Brain microvascular endothelial cell (primary cell): ENCODE measurements at regions not wholly inside any gene's neighbourhood (a gene's known extent, or its start where the extent isn't known, plus 50 kb on each side); places are given as distances from the start of the nearest gene placed in this dataset.

Experiments used
- DNase-seq: peaks from one replicate; pipeline ENCODE4 v3.0.0-alpha.2; 2020
- H3K27ac ChIP-seq: fragments of 250-450 bp; sonication (Bioruptor Pico); 2 replicates; pipeline ENCODE4 v1.5.1; 2020; ENCODE audit warnings: mild to moderate bottlenecking, moderate library complexity
- H3K27me3 ChIP-seq: fragments of 250-450 bp; sonication (Bioruptor Pico); replicated peaks from 2 replicates; pipeline ENCODE4 v1.5.1; 2020; ENCODE audit warnings: mild to moderate bottlenecking
- H3K36me3 ChIP-seq: fragments of 250-450 bp; sonication (Bioruptor Pico); replicated peaks from 2 replicates; pipeline ENCODE4 v1.5.1; 2020; ENCODE audit warnings: mild to moderate bottlenecking
- H3K4me3 ChIP-seq: 2 replicates; pipeline ENCODE4 v1.5.1; 2011; ENCODE audit warnings: low read depth, mild to moderate bottlenecking, control low read depth, low read length, moderate library complexity
- CTCF ChIP-seq: IDR thresholded peaks from 2 replicates; pipeline ENCODE4 v1.5.1; 2011; ENCODE audit warnings: low read depth, mild to moderate bottlenecking, moderate library complexity, low read length, control low read depth, inconsistent platforms; ENCODE audit errors: missing control alignments
- in situ Hi-C: cut with HindIII; loops from 2 replicates; pipeline ENCODE4 v1.10.0; 2017; ENCODE audit warnings: low sequenced_read_pairs, low pct_ligation_motif_present

- Histone ChIP-seq H3K27ac (peak overlapping the region; percentile 71), H3K4me3 (no peak overlapping the region), H3K36me3 (no peaks in the 10 kb centered on the region), H3K27me3 (no peaks in the 10 kb centered on the region)
- DNase-seq, result no peak
- in situ Hi-C loops, result no loop called here
- no peak for TF ChIP-seq CTCF
Measured at GRCh38 chr2:234423884-234424283, 73.0 kb downstream of the ARL4C start.

GRCh38 chr2:234422981-234423431 is 73.9 kb downstream of the ARL4C start:
- no peak for TF ChIP-seq CTCF
- no peaks in the 10 kb centered on the region for H3K36me3 ChIP-seq
- H3K4me3 ChIP-seq, result no peak overlapping the region
- no peaks in the 10 kb centered on the region for H3K27me3 ChIP-seq
- DNase-seq, result peak; percentile 45
- in situ Hi-C loops, result no loop called here
- peak overlapping the region; percentile 71 for H3K27ac ChIP-seq

- peak; percentile 91 for DNase-seq
- peak overlapping the region; percentile 71 for H3K27ac ChIP-seq
- no peaks in the 10 kb centered on the region for H3K36me3 ChIP-seq
- H3K27me3 ChIP-seq, result no peaks in the 10 kb centered on the region
- H3K4me3 ChIP-seq, result no peak overlapping the region
- in situ Hi-C loops, result no loop called here
- no peak for TF ChIP-seq CTCF
Measured at GRCh38 chr2:234422273-234422732, 74.6 kb downstream of the ARL4C start.

- Histone ChIP-seq H3K27me3 (no peaks in the 10 kb centered on the region), H3K27ac (no peak overlapping the region), H3K4me3 (no peak overlapping the region), H3K36me3 (no peaks in the 10 kb centered on the region)
- no peak for DNase-seq
- no peak for TF ChIP-seq CTCF
- in situ Hi-C loops, result no loop called here
Measured at GRCh38 chr2:234420408-234420807, 76.5 kb downstream of the ARL4C start.

- H3K36me3 ChIP-seq, result no peaks in the 10 kb centered on the region
- H3K27ac ChIP-seq, result no peak overlapping the region
- TF ChIP-seq CTCF, result no peak
- no peak for DNase-seq
- no peak overlapping the region for H3K4me3 ChIP-seq
- no peaks in the 10 kb centered on the region for H3K27me3 ChIP-seq
- in situ Hi-C loops, result no loop called here
Measured at GRCh38 chr2:234419726-234420125, 77.2 kb downstream of the ARL4C start.

GRCh38 chr2:234415706-234416105 is 81.2 kb downstream of the ARL4C start:
- DNase-seq, result no peak
- no peak overlapping the region for H3K4me3 ChIP-seq
- TF ChIP-seq CTCF, result no peak
- no peaks in the 10 kb centered on the region for H3K27me3 ChIP-seq
- no peaks in the 10 kb centered on the region for H3K36me3 ChIP-seq
- H3K27ac ChIP-seq, result no peak overlapping the region
- in situ Hi-C loops, result no loop called here
